ENCODE measurements at regions not wholly inside any gene's neighbourhood (a gene's known extent, or its start where the extent isn't known, plus 50 kb on each side); places are given as distances from the start of the nearest gene placed in this dataset.
"Not testable (repeated sequence)": the region's sequence is repeated elsewhere in the genome, so short reads cannot be mapped to it uniquely, and the experiment has no call there.

GRCh38 chr20:56730003-56730402 is 100.9 kb downstream of the TFAP2C start:
- no peak for DNase-seq

DNA sequence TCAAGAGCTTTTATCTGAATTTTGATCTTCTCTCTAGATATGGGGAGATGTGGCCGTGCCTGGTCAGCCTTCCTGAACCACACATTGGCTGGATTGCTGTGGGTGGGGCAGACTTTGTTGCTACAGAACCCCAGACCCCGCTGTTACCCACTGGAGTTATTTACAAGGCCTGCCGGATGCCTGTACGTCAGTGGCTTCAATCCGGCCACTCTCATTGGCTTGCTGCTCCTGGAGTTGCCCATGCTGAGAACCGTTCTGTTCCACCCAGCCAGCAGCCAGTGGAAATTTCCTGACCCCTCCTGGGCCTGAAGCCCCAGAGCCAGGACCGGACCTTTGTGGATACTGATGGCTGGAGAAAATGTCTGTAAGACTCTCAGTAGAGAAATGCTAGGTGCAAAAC is 101.9 kb downstream of the TFAP2C start:
- no peak for DNase-seq

- no peak for DNase-seq
Observed at GRCh38 chr20:56731476-56731875, 102.4 kb downstream of the TFAP2C start.

DNA sequence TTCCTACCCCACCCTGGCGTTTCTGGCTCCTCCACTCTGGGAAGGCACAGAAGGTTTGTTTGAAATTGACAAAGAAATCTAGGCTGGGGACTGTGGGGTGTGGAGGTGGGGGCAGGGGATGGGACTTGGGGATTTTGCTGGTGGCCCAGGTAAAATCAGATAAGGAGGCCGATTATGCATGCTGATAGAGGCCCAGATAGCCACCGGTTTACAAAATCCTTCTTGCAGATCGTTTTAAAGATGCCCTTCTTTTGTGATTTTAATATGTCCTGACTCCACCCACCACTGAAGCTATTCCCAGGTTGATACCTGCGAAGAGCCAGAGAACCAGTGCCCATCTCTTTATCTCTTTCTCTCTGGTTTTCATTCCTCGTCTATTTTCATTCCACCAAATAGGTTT is 104.9 kb downstream of the TFAP2C start:
- DNase-seq = no peak

DNA sequence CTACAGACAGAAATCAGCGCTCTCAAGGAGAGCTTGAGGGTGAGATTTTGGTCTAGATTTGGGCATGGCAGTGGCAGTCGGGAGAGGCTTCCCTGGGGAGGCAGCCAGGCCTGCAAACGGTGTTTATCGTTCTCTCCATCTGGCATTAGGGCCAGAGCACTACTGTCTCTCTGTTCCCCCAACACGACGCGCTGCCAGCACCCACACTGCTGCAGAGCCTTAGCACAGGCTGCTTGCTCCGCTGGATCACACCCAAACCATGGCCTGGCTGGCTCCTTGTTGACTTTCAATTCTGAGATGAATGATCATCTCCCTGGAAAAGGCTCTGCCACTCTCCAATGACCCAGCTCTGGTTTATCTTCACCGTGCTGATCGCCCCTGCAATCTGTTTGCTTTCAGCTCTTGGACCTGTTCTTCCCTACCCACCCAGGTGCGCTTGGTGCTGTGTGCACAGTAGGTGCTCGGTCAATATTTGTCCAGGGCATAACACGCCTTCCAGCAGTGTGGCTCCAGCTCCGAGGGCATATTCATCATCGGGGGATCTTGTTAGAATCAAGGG is 106.1 kb downstream of the TFAP2C start:
- DNase-seq = no peak

DNA sequence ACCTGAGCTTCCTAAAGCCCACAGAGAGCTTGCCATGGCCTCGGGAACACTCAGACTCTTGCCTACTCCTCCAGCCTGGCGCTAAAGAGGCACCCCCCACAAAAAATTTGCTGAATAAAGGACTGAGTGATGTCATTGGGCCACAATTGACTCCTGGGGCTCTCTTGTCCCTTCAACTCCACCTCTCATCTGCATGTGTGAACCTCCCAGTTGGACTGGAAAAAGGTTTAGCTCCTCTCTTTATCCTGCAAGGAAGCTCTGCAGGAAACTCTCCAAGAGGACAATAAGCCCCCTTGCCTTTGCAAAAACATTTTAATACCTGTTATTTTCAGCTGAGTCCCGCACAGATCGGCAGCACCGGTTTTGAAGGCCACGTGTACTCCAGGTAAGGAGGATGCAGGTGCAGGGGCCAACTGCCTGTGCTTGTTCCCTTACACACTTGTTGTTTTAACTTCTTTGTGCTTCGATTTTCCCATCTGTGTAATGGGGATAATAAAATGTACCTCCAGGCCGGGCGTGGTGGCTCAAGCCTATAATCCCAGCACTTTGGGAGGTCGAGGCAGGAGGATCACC is 107.3 kb downstream of the TFAP2C start:
- DNase-seq = no peak

- not testable (repeated sequence) for DNase-seq
Observed at GRCh38 chr20:56744325-56744821, 115.3 kb downstream of the TFAP2C start.

- DNase-seq = no peak
Observed at GRCh38 chr20:56748476-56749377, 119.6 kb downstream of the TFAP2C start.

DNA sequence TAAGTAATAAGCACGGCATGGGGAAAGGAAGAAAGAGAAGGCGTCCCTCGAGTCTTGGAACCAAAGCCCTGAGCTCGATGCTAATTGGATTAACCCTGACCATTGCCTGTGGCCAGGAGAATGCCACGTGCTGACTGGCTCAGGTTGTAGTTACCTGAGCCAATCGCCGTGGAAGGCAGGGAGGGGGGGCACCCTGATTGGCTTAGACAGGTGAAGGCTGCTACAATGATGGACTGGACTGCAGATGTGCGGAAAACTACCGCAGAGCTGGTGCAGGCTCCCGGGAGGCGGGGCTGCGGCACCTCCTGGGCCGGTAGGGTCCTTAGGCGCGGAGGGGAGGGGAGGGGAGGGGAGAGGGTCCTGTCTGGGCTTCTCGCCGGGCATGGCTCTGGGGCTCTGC is 121.3 kb downstream of the TFAP2C start:
- no peak for DNase-seq

GRCh38 chr20:56752274-56752673 is 123.2 kb downstream of the TFAP2C start:
- DNase-seq = no peak

GRCh38 chr20:56755201-56755600 is 126.1 kb downstream of the TFAP2C start:
- no peak for DNase-seq

GRCh38 chr20:56756658-56757057 is 127.6 kb downstream of the TFAP2C start:
- DNase-seq = not testable (repeated sequence)

DNA sequence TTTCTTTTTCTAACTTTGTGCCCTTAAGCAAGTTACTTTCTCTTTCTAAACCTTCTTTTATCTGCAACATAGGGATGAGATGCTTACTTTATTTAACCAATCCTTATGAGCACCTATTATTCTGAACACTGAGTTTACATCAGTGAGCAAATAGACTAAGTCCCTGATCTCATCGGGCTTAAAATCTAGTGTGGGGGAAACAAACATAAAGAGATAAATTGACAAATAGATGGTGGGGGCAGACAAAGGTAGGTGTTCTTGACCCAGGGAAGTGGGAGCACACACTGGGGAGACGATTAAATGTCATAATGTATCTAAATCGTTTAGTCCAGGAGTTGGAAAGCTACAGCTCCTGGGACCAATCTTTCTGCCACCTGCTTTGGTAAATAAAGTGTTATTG is 129.6 kb downstream of the TFAP2C start:
- DNase-seq = no peak

- DNase-seq = no peak
Observed at GRCh38 chr20:56759741-56760278, 130.7 kb downstream of the TFAP2C start.

GRCh38 chr20:56760610-56761009 is 131.5 kb downstream of the TFAP2C start:
- no peak for DNase-seq

- no peak for DNase-seq
Observed at GRCh38 chr20:56761393-56761792, 132.3 kb downstream of the TFAP2C start.

GRCh38 chr20:56762401-56762800 is 133.3 kb downstream of the TFAP2C start:
- DNase-seq = no peak

DNA sequence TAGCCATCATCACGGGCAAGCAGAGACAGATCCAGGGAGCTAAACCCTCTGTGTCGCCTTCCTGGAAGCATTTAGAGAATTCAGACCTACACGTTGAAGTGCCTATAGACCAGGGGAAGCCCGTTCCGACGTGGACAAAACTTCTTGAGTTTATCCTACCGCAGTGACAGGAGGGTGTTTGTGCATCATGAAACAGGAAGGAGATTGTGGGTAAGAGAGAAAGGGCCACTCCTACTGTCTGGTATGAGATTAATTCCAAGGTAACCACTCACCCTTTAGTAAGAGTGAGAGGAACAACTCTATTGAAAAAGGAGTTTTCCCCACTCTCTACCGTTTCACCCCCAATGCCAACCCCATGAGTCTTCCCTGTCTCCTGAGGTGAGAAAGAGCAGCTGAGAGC is 133.7 kb downstream of the TFAP2C start:
- no peak for DNase-seq

- no peak for DNase-seq
Observed at GRCh38 chr20:56764671-56765070, 135.6 kb downstream of the TFAP2C start.

- DNase-seq = no peak
Observed at GRCh38 chr20:56765172-56766073, 136.3 kb downstream of the TFAP2C start.

- no peak for DNase-seq
Observed at GRCh38 chr20:56766528-56766927, 137.4 kb downstream of the TFAP2C start.

DNA sequence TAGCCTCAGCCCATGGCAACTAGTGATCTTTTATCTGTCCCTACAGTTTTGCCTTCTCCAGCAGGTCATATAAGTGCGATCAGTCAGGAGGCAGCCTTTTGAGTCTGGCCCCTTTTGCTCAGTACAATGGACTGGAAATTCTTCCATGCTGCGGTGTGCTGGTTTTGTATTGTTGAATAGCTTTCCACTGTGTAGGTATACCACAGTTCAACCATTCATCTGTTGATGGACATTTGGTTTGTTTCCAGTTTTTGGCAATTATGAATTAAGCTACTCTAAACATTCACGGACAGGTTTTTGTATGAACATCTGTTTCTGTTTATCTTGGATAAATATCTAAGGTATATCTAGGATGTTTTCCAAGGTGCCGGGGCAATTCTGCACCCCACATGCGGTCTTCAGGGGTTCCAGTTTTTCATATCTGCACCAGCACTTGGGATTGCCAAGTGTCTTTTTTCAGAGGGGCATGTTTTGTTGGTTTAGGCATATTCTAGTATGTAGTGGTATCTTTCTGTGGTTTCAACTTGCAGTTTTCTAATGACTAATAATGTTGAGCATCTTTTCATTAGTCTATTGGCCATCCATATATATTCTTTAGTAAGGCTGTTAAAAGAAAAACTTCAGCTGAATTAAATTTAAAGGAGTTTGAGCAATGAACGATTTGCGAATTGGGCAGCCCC is 141.0 kb downstream of the TFAP2C start:
- DNase-seq = no peak
